HG03159 (cell line): ENCODE measurements at regions not wholly inside any gene's neighbourhood (a gene's known extent, or its start where the extent isn't known, plus 50 kb on each side); places are given as distances from the start of the nearest gene placed in this dataset.

Experiments used
- ATAC-seq: cut with Tn5 transposase; IDR thresholded peaks from one replicate; pipeline ENCODE4 v1.9.1; 2021; ENCODE audit warnings: mild to moderate bottlenecking, moderate library complexity; ENCODE audit not compliant: unreplicated experiment

DNA sequence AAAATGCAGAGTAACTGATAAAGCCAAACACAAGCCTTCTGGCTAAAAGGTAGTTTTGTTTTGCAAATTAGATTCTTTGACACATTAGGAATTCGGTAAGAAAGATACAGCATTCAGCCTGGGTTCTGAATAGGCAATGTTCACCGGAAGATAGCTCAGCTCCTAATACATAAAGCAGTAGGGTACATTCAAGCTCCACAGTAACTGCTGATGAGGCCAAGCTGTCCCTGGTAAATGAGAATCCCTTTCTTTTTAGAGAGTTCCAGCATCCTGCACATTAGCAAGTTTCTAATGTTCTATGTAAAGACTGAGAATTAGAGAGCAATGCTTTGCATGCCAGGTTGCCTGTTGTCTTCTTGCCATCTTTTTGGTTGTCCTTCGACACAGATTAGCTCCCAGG, 316.3 kb upstream of the SLC14A2 start:
- ATAC-seq, result no peak

DNA sequence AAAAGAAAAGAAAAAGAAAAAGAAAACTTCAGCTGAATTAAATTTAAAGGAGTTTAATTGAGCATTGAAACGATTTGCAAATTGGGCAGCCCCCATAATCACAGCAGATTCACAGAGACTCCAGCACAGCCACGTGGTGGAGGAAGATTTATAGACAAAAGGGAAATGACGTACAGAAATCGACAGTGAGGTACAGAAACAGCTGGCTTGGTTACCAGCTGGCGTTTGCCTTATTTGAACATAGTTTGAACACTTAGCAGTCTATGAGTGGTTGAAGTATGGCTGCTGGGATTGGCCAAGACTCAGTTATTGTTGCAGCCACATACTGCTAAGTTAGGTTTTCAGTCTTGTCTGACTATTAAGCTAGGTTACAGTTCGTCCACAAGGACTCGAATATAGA, 312.2 kb upstream of the SLC14A2 start:
- no peak for ATAC-seq

DNA sequence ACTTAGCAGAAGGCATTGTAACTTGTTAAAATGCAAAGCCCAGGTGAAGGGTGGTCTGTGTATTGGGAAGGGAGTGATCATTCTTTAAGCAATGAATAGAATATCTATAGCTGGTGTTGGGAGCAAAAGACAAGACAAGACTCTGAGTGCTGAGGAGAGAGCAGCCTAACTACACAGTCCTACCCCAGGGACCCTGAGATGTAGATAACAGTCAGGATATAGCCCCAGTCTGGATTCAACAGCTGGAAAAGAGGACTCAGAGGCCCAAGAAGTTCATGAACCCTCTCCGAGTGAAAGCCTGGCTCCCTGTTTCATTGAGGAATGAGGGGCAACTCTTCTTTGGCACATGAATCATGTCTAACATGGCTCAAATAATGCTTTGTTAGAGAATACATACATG, 310.7 kb upstream of the SLC14A2 start:
- no peak for ATAC-seq

DNA sequence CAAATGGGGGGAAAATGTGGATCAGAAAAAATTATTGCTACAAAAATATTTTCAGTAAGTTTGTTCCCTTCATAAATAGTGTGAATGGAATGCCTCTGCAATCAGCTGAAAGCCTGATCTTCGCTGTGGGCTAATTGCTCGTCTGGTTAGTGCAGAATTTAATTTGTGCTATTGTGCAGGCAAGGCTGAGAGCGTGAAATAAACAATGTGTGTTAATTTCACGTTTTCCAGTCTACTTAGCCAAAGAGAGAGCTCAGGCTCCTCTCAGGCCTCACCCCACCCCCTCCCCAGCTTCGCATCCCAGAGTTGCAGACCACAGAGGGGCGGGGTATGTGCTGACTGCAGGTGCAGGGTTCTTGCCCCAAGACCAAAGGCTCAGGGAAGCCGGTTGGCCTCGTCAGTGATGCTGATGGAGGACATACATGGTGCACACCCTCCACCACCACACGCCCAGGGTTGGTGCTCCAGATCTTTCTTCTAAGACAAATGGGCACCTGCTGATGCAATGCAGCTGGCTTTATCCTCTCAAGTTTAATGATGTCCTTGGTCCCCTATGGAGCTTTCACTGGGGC, 302.6 kb upstream of the SLC14A2 start:
- no peak for ATAC-seq

DNA sequence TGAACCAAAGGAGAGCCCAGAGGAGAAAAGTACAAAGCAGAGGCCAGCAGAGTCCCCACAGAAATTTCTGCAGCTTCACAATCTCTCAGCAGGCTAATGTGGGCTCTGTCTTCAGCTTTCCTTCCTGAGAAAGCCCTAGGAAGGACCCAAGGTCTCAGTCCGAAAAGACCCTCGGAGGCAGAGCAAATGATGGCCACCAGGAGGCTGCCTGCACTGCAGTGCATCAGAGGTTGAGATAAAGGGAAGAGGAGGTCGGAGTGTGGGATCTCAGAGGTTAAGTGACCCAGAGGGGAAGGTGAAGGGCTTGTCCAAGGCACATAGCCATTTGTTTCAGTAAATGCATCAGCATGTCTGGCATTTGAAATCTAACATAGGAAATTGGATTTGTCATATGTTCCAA, 299.1 kb upstream of the SLC14A2 start:
- no peak for ATAC-seq

DNA sequence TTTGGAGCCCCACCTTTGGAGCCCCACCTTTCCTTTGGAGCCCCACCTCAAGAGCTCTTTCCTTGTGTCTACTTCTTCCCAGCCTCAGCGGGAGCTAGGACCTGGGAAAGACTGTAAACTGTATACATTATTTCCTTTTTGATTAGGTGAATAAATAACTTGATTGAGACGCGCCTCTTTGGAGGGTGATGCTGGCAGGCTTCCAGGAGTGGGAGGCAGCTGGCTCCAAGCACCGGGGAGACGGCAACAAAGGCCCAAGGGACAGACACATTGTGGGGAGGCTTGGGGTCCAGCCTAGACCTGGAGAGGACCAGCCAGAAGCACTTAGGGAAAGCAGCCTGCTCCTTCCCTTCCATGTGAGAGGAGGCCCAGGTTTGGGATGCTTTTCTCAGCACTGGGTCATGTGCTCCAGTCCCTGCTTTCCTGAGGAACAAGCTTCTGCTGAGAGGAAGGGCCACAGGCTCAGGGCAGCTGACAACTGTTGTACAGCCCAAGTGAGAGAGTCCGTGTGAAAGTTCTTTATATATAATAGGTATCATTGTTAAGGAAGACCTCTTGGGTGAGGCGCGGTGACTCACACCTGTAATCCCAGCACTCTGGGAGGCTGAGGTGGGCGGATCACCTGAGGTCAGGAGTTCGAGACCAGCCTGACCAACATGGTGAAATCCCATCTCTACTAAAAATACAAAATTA, 297.2 kb upstream of the SLC14A2 start:
- no peak for ATAC-seq

DNA sequence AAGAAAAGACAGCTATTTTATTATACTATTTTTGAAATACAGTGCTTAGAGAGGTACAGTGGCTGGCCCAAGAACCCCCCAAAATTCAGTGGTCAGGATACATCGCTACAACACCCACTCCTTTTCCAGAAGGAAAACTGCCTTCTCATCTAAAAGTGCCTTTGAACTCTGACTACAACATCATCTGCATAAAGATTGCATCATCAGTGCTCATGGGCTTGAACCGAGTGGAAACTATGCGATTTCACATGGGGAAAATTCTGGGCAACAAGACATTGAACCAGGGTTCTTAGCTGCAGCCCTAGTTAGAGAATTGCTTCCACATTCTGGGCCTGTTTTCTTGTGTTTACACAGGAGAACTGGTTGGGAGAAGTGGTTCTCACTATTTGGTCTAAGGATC, 294.6 kb upstream of the SLC14A2 start:
- no peak for ATAC-seq

DNA sequence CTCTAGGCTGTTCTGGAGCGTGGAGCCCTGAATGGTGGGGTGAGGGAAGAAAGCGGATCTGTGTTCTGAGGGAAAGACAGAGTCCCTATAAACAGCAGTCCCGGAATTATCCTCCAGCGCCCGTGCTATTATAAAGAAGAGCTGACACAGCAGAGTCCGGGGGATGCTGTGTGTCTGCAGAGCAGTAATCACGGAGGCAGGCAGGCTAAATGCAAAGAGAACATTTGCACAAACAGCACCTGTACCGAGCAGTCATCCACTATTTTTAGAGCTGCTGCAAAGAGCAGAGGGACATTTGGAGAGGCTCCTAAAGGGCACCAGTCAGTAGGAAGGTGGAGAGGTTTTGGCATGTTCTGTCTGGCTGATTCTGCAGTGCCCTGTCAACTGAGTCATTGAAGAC, 293.8 kb upstream of the SLC14A2 start:
- ATAC-seq, result no peak

DNA sequence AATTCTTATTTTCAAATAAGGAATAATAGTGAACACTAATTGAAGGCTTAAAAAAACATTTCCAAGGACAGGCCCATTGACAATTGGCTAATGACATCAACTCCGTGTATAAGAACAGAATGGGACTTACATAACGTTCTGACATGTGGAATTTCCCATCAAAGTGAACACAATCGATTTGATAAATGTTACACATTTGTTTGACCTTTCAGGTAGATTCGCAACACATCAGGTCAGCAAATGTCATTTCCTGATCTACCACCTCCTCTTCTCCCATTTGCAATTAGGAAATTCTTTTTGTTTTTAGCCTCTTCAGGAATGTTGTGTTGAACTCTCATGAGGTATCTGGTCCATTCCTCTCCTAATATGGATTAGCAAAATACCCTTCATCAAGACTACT, 292.9 kb upstream of the SLC14A2 start:
- ATAC-seq, result no peak

DNA sequence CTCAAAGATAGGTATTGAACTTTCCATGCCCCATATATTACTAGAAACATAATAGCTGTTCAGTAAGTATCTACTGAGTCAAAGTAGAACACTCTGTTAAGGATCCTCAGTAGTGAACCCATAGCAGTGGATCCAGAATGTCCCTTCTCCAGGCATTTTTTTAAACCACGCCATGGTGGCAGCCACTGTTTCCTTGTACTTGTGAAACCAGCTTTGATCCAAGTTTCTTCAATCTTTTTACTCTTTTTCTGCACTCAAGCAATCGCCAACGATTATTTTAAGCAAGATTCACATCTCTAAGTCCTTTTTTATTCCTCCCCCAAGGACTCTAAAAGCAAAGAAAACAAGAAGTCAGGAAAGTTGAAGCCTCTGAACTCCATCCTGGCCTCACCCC, 291.2 kb upstream of the SLC14A2 start:
- ATAC-seq, result no peak

DNA sequence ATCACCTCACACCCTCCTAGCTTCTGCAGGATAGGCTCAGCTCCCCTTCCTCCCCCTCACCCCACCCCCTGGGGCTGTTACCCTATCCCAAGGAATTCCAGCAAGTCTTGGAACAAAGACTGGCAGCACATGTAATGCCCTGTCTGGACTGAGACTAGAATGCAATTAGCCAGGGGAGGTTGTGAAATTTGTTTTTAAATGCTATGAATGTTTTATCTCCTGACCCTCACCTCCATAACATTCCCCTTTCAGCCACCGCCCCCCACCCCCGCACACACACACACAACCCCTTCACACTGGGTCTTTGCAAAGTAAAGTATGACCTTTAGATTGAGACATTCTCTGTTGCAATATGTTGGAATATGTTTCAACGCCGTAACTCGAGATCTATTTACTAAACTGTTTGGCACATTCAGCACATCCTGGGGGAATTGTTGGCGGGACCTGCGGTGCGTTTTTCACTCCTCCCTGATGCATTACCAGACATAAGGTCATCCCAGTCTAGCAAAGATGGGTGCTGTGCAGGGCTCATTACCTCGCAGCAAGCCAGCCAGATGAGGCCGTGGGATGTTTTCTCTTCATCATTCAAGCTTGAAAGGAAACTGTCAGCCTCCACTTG, 290.7 kb upstream of the SLC14A2 start:
- no peak for ATAC-seq

DNA sequence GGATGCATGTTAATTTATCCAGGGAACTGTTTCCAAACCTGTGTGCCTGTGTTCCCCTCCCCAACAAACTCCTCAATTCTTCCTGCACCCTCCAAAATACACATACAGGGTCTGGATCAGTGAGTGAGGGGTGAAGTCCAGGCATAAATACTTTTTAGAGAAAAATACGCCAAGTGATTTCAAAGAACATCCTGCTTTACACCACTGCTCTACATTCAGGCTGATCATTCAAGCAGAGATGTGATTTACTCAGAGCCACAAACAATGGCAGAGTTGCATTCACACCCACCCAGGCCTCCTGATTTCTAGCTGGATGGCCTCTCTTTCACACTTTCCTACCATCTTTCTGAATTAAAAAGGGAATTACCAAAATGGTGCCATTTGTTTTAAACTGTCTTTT, 289.5 kb upstream of the SLC14A2 start:
- no peak for ATAC-seq

DNA sequence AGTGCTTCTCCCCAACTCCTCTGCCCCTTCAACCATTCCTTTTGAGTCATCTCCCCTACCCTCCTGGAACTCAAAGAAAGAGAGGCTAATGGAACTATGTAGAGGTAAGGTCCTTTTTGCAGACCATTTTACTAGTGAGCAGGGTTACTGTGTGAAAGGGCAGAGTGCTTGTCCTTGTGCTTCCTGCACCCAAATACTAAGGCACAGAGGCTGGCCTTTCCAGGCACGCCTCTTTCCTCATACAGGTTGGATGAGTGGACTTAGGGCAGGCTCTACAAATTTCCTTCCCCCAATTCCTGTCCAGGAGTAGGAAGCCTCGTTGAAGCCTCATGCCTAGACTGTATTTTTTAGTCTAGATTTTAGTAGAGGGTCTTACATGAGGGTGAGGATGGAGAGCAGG, 288.8 kb upstream of the SLC14A2 start:
- no peak for ATAC-seq

DNA sequence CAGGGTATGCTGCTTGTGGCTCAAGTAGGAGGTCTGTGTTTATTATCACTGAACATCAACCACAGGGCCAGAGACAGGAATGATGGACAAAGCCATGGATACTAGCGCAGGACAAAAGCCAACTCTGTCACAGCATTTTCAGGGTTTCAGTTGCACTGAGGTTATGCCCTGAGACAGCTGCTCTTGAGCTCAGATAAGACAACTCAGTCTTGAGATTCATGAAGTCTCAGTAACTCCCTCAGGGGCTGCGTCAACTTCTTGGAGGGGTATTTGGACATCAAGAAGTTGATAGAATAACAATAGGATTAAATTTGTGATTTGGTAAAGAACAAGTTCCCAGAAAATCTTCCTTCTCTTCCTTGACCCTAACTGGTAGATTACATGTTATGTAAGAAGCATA, 287.0 kb upstream of the SLC14A2 start:
- ATAC-seq, result no peak

DNA sequence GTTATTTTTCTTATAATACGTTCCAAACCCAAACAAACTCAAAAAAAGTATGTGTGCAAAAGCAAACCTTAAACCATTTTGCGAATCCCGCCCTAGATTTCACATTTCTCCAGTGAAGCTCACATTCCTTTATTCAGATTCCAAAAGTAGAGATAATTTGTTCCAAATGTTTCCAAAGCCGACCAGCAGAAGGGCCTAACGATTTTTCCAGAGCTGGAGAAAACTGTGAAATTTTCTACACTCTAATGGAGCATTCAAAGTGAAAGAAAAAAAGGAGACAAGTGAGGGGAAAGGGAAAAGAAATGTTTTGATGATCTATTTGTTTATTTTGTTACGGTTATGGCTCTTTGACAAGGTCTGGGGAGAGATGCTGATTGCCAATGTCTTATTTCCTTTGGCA, 286.5 kb upstream of the SLC14A2 start:
- no peak for ATAC-seq

DNA sequence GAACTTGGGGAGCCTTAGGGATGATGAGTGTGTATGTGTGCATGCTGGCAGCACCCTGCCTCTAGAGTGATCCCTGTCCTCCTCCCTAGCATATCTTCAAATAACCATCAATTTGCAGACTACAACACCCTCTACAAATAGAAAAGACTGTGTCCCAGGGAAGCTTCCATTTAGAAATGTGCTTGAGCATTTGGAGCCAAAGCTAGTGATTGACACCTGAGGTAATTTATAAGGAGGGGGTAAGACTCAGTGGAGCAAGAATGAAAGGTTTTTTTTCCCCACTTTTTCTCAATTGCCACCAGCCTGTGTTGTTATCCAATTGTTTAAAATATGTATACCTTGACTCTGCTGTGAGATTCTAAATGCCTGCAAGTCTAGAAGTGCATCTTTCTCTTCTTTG, 286.0 kb upstream of the SLC14A2 start:
- no peak for ATAC-seq

DNA sequence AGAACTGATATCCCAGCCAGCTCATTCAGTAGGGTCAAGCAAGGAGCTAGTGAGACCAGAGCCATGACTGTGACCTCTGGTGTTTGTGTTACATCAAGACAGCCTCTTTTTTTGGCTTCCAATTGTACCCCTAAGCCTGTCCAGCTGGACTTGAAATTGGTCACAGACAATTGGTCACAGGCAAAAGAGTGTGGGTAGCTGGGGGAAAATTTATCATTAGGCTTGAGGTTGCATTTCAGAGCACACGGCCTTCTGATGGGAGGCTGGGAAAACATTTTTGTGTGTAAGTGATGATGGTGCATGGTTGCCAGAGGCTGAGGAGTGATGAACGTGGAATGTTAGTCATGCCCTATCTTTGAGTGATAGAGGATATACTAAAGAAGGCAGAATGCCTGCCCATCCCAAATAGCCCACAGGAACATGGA, 285.1 kb upstream of the SLC14A2 start:
- no peak for ATAC-seq

DNA sequence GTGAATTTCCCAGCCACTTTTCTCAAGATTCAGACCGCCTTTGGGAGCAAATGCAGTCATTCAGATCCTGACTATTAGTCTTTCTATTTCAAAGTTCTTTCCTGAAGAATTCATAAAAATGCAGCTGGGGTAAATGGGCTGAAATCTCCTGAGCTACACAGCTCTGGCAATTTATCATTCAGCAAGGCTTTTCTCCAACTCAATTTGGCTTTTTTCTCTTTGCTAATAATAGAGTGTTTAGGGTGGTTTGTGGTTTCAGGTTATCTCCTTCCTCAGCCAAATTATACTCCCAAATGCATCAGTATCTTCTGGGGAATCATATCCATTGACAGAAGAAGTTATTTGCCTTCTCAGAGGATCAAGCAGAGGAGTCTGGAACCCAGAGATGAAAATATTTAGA, 282.4 kb upstream of the SLC14A2 start:
- no peak for ATAC-seq

DNA sequence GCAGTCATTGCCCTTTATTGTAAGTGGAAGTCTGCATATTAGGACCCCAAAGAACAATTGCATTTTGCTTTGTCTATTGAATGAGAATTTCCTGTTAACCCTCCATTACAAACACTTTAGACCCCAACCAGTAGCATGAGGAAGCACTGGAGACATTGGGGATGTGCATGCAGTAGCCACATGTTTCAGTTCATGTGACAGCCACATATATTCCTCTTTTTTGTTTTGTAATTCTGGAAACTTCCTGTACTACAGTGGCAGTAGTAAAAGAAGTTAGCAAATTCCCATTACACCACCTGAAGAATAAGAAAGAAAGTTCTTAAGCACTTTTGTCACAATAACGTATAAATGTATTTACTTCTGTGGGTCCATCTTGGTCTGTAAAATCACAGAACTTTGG, 281.1 kb upstream of the SLC14A2 start:
- no peak for ATAC-seq

DNA sequence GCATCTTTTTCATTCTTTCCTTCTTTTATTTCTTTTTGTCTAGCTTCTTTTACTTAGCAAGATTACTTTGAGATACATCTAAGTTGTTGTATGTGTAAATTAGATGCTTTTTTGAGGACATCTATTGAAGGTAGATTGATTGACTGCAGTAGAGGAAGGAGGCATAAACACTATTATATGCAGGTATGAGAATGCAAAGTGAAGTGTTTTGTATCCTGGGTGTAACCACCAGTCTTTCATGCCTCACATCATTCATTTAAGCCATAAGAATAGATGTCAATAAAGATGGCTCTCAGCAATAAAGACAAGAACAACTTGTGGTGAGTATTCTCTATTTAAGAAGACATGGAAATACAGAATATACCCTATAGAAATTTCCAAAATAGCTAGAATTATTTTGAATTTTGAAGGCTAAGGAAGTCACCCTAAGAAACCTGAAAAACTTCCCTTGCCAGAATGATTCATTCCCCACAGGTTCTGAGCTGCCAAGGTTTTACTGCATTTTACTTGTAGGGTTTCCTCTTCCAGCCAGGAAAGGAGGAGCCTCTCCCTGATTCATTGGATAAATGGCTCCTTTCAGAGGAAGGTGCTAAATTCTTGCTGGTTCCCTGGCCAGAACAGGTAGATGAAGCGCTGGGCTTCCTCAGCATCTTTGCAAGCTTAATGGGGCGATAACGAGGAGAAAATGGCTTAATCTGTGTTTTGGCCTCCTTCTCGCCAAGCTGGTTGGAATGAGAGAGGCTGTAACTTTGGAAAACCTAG, 279.8 kb upstream of the SLC14A2 start:
- ATAC-seq, result no peak

DNA sequence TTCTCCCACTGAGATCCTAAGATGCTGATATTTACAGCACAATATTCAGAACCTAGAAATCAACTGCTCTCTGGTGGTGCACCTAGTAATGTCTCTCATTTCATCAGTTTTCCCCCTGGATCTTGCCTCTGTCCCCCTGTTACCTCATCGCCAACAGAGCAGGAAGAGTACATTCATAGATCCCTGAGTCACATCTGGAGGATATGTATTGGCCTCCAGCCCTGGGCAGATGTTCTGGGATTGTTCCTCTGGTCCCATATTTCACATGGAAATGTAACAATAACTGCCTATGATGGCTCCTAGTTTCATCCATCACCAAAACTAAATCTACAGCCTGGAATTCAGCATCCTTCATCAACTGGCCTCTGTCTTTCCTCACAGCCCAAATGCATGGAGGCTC, 278.8 kb upstream of the SLC14A2 start:
- no peak for ATAC-seq

DNA sequence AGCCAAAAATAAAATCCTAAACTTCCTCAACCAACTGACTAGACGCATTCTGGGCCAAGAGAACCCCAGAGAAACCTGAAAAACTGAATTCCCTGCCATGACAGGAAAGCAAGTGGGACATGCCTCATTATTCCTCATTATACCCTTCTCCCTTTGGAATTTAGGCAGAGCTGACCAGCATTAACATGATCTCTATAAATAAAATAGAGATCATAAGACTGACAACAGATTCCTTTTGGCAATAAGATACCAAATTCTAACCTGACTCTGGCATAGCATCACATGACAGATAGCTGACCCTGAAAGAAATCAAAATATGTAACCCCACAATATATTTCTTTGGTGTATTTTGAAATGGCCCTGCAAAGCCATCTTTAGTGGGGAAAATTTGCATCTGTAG, 277.8 kb upstream of the SLC14A2 start:
- no peak for ATAC-seq
